ENCODE measurements at regions not wholly inside any gene's neighbourhood (a gene's known extent, or its start where the extent isn't known, plus 50 kb on each side); places are given as distances from the start of the nearest gene placed in this dataset.
"Not testable (repeated sequence)": the region's sequence is repeated elsewhere in the genome, so short reads cannot be mapped to it uniquely, and the experiment has no call there.

GRCh38 chr10:42192450-42192849, 445.9 kb downstream of the ZNF33B start:
- H3K4me1 ChIP-seq, result not testable (repeated sequence)
- peak; percentile 54 for DNase-seq

GRCh38 chr10:42187501-42188195, 450.7 kb downstream of the ZNF33B start:
- DNase-seq; H3K36me3 ChIP-seq (ENCODE audit: low read depth, missing control alignments); H3K27me3 ChIP-seq; H3K4me3 ChIP-seq; intact Hi-C loops (cut with DNase I; ENCODE audit: low total_unique reads); H3K4me1 ChIP-seq; H3K27ac ChIP-seq; H3K9me3 ChIP-seq: not testable (repeated sequence)
- 63 to 75% methylated on average over 4 to 6 of the region's 6 CpGs for WGBS, 2 donors

More at GRCh38 chr10:42192450-42192849, 445.9 kb downstream of the ZNF33B start:
- H3K27ac ChIP-seq; H3K9me3 ChIP-seq; H3K36me3 ChIP-seq (ENCODE audit: low read depth, missing control alignments); H3K27me3 ChIP-seq; intact Hi-C loops (cut with DNase I; ENCODE audit: low total_unique reads); H3K4me3 ChIP-seq: not testable (repeated sequence)
- 5% methylated on average over 4 of the region's 4 CpGs for WGBS, 2 donors
- peak; percentile 14 to 71 (median 43) for TF ChIP-seq CTCF (IDR thresholded peaks at IDR 0.05)

GRCh38 chr10:42177793-42178689, 460.3 kb downstream of the ZNF33B start:
- H3K4me1 ChIP-seq; DNase-seq; H3K27me3 ChIP-seq; H3K4me3 ChIP-seq; H3K36me3 ChIP-seq (ENCODE audit: low read depth, missing control alignments); H3K27ac ChIP-seq; intact Hi-C loops (cut with DNase I; ENCODE audit: low total_unique reads); H3K9me3 ChIP-seq: not testable (repeated sequence)
- WGBS, 2 donors, result 6 to 15% methylated on average over 13 to 29 of the region's 30 CpGs
- TF ChIP-seq CTCF (IDR thresholded peaks at IDR 0.05), result peak in 2 of 3 experiments; percentile 19 to 34

- whole genome bisulfite sequencing, 2 donors, result 6 to 16% methylated on average over 25 to 56 of the region's 93 CpGs
- no peaks in the 10 kb centered on the region for H3K4me1 ChIP-seq
- no peaks in the 10 kb centered on the region for H3K9me3 ChIP-seq
- intact Hi-C loops (cut with DNase I; ENCODE audit: low total_unique reads), result no loop called here
- H3K27me3 ChIP-seq, result no peaks in the 10 kb centered on the region
- H3K36me3 ChIP-seq (ENCODE audit: low read depth, missing control alignments), result no peaks in the 10 kb centered on the region
- H3K4me3 ChIP-seq, result peak overlapping the region in 1 of 2 donors; percentile 13
- no peak overlapping the region for H3K27ac ChIP-seq
- DNase-seq, result no peak
- no peak for TF ChIP-seq POLR2A (IDR thresholded peaks at IDR 0.05)
Observed at GRCh38 chr10:42177077-42177792, 461.1 kb downstream of the ZNF33B start.

GRCh38 chr10:42150428-42151061, 487.8 kb downstream of the ZNF33B start:
- Histone ChIP-seq H3K4me3 (peak overlapping the region in 1 of 2 donors; percentile 6), H3K4me1 (no peaks in the 10 kb centered on the region), H3K27me3 (no peaks in the 10 kb centered on the region), H3K27ac (no peak overlapping the region), H3K36me3 (ENCODE audit: low read depth, missing control alignments) (no peaks in the 10 kb centered on the region), H3K9me3 (no peaks in the 10 kb centered on the region)
- DNase-seq, result no peak
- intact Hi-C loops (cut with DNase I; ENCODE audit: low total_unique reads), result no loop called here
- WGBS, 2 donors, result 36 to 65% methylated on average over 33 to 56 of the region's 59 CpGs
- TF ChIP-seq POLR2A (IDR thresholded peaks at IDR 0.05) (no peak), CTCF (IDR thresholded peaks at IDR 0.05) (no peak)
